ENCODE measurements at regions not wholly inside any gene's neighbourhood (a gene's known extent, or its start where the extent isn't known, plus 50 kb on each side); places are given as distances from the start of the nearest gene placed in this dataset.

DNA sequence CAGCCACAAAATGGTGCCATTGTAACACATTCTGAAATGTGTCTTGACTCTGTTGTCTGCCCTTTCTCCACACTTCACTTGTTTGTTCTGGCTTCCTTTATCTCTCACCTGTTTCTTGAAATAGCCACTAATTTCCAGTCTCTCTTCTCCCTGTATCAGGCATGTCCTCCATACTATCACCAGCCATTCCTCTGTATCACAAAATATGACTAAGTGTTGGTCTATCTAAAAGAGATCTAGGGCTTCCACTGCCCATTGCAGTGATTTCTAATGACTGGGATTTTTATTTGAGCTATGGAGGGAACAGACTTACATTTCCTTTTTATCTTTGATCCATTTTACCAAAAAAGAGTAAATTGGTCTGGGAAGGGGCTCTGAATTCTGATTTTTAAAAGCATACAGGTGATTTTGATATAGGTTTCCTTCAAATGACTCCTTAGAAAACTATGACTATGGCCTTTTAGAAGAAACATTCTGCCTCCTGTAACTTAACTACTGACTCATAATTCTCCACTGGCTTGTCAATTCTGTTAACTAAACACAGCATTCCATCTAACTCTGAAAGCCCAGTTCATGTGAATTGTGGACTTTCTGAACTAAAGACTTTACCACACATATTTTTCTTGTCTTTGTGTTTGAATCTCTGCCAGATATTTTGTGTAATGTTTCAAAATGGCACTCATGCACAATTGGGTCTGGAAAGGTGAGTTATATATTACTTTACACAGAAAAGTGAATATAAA lies 1121.4 kb downstream of the XPNPEP1 start:
- TF ChIP-seq CTCF (IDR thresholded peaks at IDR 0.05) (no peak), POLR2AphosphoS5 (IDR thresholded peaks at IDR 0.05; ENCODE audit: low read depth, low read length) (no peak), REST (IDR thresholded peaks at IDR 0.05; ENCODE audit: insufficient read depth in 1 of 2, low read depth in 2 of 2, low read length in 1 of 2) (no peak), SIN3A (IDR thresholded peaks at IDR 0.05; ENCODE audit: borderline replicate concordance, insufficient read depth, low read depth, low read length) (no peak)

All from Panc1 (cell line).